Suprapubic skin (tissue), 3 donors: ENCODE measurements at regions not wholly inside any gene's neighbourhood (a gene's known extent, or its start where the extent isn't known, plus 50 kb on each side); places are given as distances from the start of the nearest gene placed in this dataset.

Experiments
- POLR2A ChIP-seq, 2 donors: fragments of 450-650 bp; IDR thresholded peaks; one replicate each; pipeline ENCODE4 v1.6.1; 2017; ENCODE audit warnings: antibody characterized with exemption in 2 of 2, mild to moderate bottlenecking in 2 of 2, moderate library complexity in 2 of 2
- TF ChIP-seq, protein P1 (sequence below), 2 donors: fragments of 200-600 bp in 1 of 2; fragments of 450-650 bp in 1 of 2; sonication (generic) in 1 of 2; IDR thresholded peaks; one replicate each; pipeline ENCODE4 v1.5.1; 2016 to 2019; ENCODE audit warnings: antibody characterized with exemption in 2 of 2, mild to moderate bottlenecking in 1 of 2, moderate library complexity in 1 of 2

DNA sequence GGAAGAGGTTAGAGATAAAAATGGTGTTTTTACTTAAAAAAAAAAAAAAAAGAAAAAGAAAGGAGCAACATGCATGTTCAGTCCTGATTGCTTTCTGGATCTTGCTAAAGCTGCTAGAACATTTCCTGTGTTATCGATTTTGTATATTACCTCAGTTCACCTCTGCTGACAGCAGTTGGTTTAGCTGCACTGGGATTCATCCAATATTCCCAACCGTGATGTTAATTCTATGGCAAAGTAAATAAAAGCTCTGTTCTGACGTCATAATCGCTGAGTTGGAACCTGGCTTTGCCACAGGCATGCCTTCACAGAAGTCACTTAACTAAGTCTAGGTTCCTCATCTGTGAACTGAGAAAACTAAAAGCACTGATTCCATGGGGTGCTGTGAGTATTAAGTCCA lies 90.7 kb upstream of the SORBS2 start:
- TF ChIP-seq, protein P1, sequence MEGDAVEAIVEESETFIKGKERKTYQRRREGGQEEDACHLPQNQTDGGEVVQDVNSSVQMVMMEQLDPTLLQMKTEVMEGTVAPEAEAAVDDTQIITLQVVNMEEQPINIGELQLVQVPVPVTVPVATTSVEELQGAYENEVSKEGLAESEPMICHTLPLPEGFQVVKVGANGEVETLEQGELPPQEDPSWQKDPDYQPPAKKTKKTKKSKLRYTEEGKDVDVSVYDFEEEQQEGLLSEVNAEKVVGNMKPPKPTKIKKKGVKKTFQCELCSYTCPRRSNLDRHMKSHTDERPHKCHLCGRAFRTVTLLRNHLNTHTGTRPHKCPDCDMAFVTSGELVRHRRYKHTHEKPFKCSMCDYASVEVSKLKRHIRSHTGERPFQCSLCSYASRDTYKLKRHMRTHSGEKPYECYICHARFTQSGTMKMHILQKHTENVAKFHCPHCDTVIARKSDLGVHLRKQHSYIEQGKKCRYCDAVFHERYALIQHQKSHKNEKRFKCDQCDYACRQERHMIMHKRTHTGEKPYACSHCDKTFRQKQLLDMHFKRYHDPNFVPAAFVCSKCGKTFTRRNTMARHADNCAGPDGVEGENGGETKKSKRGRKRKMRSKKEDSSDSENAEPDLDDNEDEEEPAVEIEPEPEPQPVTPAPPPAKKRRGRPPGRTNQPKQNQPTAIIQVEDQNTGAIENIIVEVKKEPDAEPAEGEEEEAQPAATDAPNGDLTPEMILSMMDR (IDR thresholded peaks at IDR 0.05) = no peak
- TF ChIP-seq POLR2A (IDR thresholded peaks at IDR 0.05) = no peak
